ENCODE measurements at regions not wholly inside any gene's neighbourhood (a gene's known extent, or its start where the extent isn't known, plus 50 kb on each side); places are given as distances from the start of the nearest gene placed in this dataset.

GRCh38 chr13:67632590-67632989, 402.5 kb upstream of the PCDH9 start:
- Histone ChIP-seq H3K27me3 (ENCODE audit: control insufficient read depth in 4 of 4, insufficient read depth in 4 of 4, low read length in 3 of 4) (no peaks in the 10 kb centered on the region), H3K9me3 (ENCODE audit: control insufficient read depth in 4 of 4, low read length in 3 of 4) (no peaks in the 10 kb centered on the region), H3K4me1 (ENCODE audit: control insufficient read depth in 4 of 4, insufficient read depth in 4 of 4, low read length in 3 of 4) (no peaks in the 10 kb centered on the region), H3K36me3 (ENCODE audit: control insufficient read depth in 4 of 4, insufficient read depth in 3 of 4, low read depth in 1 of 4, low read length in 3 of 4) (no peaks in the 10 kb centered on the region), H3K4me3 (ENCODE audit: low read depth in 1 of 3, low read length in 3 of 3) (no peak overlapping the region), H3K9ac (ENCODE audit: low read depth in 1 of 2, low read length in 2 of 2) (no peak overlapping the region), H3K27ac (ENCODE audit: low read depth in 1 of 2, low read length in 2 of 2) (no peak overlapping the region)
- TF ChIP-seq HNF4G (IDR thresholded peaks at IDR 0.05) (no peak), GABPA (IDR thresholded peaks at IDR 0.05 in 1 of 2, conservative IDR thresholded peaks at IDR 0.05 in 1 of 2) (no peak), NR2F2 (IDR thresholded peaks at IDR 0.05) (no peak), EGR1 (IDR thresholded peaks at IDR 0.05; ENCODE audit: low read depth in 2 of 2) (no peak), FOXA2 (IDR thresholded peaks at IDR 0.05) (no peak), TAF1 (conservative IDR thresholded peaks at IDR 0.05) (no peak)
- TF ChIP-seq, protein P1, sequence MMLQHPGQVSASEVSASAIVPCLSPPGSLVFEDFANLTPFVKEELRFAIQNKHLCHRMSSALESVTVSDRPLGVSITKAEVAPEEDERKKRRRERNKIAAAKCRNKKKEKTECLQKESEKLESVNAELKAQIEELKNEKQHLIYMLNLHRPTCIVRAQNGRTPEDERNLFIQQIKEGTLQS (IDR thresholded peaks at IDR 0.05): no peak
- TF ChIP-seq, protein P2, sequence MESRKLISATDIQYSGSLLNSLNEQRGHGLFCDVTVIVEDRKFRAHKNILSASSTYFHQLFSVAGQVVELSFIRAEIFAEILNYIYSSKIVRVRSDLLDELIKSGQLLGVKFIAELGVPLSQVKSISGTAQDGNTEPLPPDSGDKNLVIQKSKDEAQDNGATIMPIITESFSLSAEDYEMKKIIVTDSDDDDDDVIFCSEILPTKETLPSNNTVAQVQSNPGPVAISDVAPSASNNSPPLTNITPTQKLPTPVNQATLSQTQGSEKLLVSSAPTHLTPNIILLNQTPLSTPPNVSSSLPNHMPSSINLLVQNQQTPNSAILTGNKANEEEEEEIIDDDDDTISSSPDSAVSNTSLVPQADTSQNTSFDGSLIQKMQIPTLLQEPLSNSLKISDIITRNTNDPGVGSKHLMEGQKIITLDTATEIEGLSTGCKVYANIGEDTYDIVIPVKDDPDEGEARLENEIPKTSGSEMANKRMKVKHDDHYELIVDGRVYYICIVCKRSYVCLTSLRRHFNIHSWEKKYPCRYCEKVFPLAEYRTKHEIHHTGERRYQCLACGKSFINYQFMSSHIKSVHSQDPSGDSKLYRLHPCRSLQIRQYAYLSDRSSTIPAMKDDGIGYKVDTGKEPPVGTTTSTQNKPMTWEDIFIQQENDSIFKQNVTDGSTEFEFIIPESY (IDR thresholded peaks at IDR 0.05): no peak
- TF ChIP-seq, protein P3, sequence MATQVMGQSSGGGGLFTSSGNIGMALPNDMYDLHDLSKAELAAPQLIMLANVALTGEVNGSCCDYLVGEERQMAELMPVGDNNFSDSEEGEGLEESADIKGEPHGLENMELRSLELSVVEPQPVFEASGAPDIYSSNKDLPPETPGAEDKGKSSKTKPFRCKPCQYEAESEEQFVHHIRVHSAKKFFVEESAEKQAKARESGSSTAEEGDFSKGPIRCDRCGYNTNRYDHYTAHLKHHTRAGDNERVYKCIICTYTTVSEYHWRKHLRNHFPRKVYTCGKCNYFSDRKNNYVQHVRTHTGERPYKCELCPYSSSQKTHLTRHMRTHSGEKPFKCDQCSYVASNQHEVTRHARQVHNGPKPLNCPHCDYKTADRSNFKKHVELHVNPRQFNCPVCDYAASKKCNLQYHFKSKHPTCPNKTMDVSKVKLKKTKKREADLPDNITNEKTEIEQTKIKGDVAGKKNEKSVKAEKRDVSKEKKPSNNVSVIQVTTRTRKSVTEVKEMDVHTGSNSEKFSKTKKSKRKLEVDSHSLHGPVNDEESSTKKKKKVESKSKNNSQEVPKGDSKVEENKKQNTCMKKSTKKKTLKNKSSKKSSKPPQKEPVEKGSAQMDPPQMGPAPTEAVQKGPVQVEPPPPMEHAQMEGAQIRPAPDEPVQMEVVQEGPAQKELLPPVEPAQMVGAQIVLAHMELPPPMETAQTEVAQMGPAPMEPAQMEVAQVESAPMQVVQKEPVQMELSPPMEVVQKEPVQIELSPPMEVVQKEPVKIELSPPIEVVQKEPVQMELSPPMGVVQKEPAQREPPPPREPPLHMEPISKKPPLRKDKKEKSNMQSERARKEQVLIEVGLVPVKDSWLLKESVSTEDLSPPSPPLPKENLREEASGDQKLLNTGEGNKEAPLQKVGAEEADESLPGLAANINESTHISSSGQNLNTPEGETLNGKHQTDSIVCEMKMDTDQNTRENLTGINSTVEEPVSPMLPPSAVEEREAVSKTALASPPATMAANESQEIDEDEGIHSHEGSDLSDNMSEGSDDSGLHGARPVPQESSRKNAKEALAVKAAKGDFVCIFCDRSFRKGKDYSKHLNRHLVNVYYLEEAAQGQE (IDR thresholded peaks at IDR 0.05): no peak
- TF ChIP-seq, protein P4, sequence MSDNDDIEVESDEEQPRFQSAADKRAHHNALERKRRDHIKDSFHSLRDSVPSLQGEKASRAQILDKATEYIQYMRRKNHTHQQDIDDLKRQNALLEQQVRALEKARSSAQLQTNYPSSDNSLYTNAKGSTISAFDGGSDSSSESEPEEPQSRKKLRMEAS (IDR thresholded peaks at IDR 0.05): no peak
- 64% methylated on average over 1 of the region's 1 CpG for WGBS
- DNase-seq (ENCODE audit: low spot score): no peak

GRCh38 chr13:67630640-67631039, 400.5 kb upstream of the PCDH9 start:
- H3K4me1 ChIP-seq (ENCODE audit: control insufficient read depth in 4 of 4, insufficient read depth in 4 of 4, low read length in 3 of 4): no peaks in the 10 kb centered on the region
- H3K27me3 ChIP-seq (ENCODE audit: control insufficient read depth in 4 of 4, insufficient read depth in 4 of 4, low read length in 3 of 4): no peaks in the 10 kb centered on the region
- H3K9me3 ChIP-seq (ENCODE audit: control insufficient read depth in 4 of 4, low read length in 3 of 4): no peaks in the 10 kb centered on the region
- H3K9ac ChIP-seq (ENCODE audit: low read depth in 1 of 2, low read length in 2 of 2): no peak overlapping the region
- H3K36me3 ChIP-seq (ENCODE audit: control insufficient read depth in 4 of 4, insufficient read depth in 3 of 4, low read depth in 1 of 4, low read length in 3 of 4): no peaks in the 10 kb centered on the region
- WGBS: 69% methylated on average over 3 of the region's 3 CpGs
- DNase-seq (ENCODE audit: low spot score): no peak
- no peak overlapping the region for H3K4me3 ChIP-seq (ENCODE audit: low read depth in 1 of 3, low read length in 3 of 3)
- no peak overlapping the region for H3K27ac ChIP-seq (ENCODE audit: low read depth in 1 of 2, low read length in 2 of 2)
- TF ChIP-seq SP1 (IDR thresholded peaks at IDR 0.05) (no peak), HNF4A (conservative IDR thresholded peaks at IDR 0.05) (no peak), TAF1 (conservative IDR thresholded peaks at IDR 0.05) (no peak), FOXA2 (IDR thresholded peaks at IDR 0.05) (no peak), FOXA1 (IDR thresholded peaks at IDR 0.05) (no peak), YY1 (IDR thresholded peaks at IDR 0.05) (no peak), HNF4G (IDR thresholded peaks at IDR 0.05) (no peak), EGR1 (IDR thresholded peaks at IDR 0.05; ENCODE audit: low read depth in 2 of 2) (no peak), NR2F2 (IDR thresholded peaks at IDR 0.05) (no peak), RXRA (IDR thresholded peaks at IDR 0.05) (no peak), RAD21 (IDR thresholded peaks at IDR 0.05) (no peak)
- TF ChIP-seq, protein P4 (IDR thresholded peaks at IDR 0.05): no peak
- TF ChIP-seq, protein P3 (IDR thresholded peaks at IDR 0.05): no peak
- TF ChIP-seq, protein P5, sequence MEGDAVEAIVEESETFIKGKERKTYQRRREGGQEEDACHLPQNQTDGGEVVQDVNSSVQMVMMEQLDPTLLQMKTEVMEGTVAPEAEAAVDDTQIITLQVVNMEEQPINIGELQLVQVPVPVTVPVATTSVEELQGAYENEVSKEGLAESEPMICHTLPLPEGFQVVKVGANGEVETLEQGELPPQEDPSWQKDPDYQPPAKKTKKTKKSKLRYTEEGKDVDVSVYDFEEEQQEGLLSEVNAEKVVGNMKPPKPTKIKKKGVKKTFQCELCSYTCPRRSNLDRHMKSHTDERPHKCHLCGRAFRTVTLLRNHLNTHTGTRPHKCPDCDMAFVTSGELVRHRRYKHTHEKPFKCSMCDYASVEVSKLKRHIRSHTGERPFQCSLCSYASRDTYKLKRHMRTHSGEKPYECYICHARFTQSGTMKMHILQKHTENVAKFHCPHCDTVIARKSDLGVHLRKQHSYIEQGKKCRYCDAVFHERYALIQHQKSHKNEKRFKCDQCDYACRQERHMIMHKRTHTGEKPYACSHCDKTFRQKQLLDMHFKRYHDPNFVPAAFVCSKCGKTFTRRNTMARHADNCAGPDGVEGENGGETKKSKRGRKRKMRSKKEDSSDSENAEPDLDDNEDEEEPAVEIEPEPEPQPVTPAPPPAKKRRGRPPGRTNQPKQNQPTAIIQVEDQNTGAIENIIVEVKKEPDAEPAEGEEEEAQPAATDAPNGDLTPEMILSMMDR (IDR thresholded peaks at IDR 0.05; ENCODE audit: low read depth, low read length, missing input control): no peak
- TF ChIP-seq, protein P1 (IDR thresholded peaks at IDR 0.05): no peak
- TF ChIP-seq, protein P2 (IDR thresholded peaks at IDR 0.05): no peak
